ENCODE measurements at regions not wholly inside any gene's neighbourhood (a gene's known extent, or its start where the extent isn't known, plus 50 kb on each side); places are given as distances from the start of the nearest gene placed in this dataset.

DNA sequence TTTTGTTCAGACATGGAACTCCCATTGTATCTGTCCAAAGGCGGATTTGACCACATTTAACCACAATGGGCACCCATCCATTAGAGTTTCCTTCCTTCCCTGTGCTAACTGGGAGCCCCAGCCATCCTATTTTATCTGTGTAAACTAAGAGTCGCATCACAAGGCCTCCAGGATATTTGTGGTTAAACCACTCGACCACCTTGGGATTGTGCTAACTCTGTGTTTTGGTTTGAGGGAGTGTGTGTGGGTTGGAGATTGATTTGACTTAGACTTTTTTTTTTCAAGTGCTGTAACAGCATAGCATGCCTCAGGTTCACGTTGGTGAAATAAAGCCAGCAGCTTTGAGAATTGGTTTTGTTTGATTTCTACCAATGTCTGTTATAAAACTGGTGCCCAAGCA lies 100.4 kb upstream of the TP63 start:
- TF ChIP-seq CTCF (IDR thresholded peaks at IDR 0.05; ENCODE audit: low read depth, low read length) = no peak
- no peak for DNase-seq (ENCODE audit: extremely low read depth, low read depth)

DNA sequence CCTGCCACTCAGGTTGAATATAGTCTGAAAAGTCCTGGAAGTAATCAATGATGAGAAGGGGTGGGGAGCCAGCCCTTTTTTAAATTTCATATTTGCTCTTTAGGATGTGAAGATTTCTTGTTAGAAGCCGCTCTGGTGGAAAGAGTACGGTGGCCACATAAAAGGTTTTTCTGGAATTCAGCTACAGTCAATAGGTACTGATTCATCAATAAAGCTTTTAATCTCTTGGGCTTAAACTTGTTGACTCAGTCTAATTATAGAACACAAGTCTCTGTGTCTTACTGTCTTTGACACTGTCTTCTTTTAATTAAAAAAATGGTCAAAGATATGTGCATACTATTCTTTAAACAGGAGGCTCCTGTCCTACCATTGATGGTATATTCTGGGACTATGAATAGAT lies 99.9 kb upstream of the TP63 start:
- no peak for DNase-seq (ENCODE audit: extremely low read depth, low read depth)
- TF ChIP-seq CTCF (IDR thresholded peaks at IDR 0.05; ENCODE audit: low read depth, low read length) = no peak

- TF ChIP-seq CTCF (IDR thresholded peaks at IDR 0.05; ENCODE audit: low read depth, low read length) = no peak
- no peak for DNase-seq (ENCODE audit: extremely low read depth, low read depth)
Observed at GRCh38 chr3:189534531-189534930, 96.7 kb upstream of the TP63 start.

GRCh38 chr3:189537135-189537534 lies 94.1 kb upstream of the TP63 start:
- no peak for DNase-seq (ENCODE audit: extremely low read depth, low read depth)
- no peak for TF ChIP-seq CTCF (IDR thresholded peaks at IDR 0.05; ENCODE audit: low read depth, low read length)

DNA sequence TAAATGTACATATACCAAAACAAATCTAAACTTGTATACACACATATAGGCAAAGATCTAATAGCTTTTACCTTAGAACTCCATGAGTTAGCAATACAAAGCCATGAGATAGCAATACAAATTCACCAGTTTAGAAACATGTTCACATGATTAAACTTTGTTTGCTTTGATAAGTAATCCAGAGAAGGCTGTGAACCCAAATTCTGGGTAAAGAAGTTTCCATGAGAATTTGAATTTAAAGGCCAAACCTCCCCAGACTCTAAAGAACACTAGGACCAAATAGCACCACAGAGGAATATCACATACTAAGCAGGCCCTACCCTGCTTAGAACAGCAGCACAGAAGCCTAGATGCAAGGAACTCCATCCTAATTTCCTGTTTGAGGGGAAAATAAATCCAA lies 83.7 kb upstream of the TP63 start:
- no peak for TF ChIP-seq CTCF (IDR thresholded peaks at IDR 0.05; ENCODE audit: low read depth, low read length)
- no peak for DNase-seq (ENCODE audit: extremely low read depth, low read depth)

- no peak for DNase-seq (ENCODE audit: extremely low read depth, low read depth)
- TF ChIP-seq CTCF (IDR thresholded peaks at IDR 0.05; ENCODE audit: low read depth, low read length) = no peak
Observed at GRCh38 chr3:189548053-189548452, 83.1 kb upstream of the TP63 start.

DNA sequence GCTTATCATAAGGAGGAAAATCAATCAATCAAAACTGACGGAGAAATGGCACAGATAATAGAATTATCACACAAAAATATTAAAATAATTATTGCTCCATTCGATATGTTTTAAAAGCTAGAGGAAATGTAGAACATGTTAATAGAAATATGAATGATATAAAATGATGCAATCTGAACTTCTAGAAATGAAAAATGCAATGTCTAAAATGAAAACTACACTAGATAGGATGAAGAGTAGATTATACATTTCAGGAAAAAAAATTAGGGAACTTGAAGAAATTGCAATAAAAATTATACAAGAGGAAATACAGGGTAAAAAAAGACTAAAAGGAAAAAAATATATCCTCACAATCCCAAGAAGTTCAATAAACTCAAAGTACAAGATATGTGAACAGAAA lies 80.2 kb upstream of the TP63 start:
- TF ChIP-seq CTCF (IDR thresholded peaks at IDR 0.05; ENCODE audit: low read depth, low read length) = no peak
- no peak for DNase-seq (ENCODE audit: extremely low read depth, low read depth)
